Neural cell (in vitro differentiated cells): ENCODE measurements at regions not wholly inside any gene's neighbourhood (a gene's known extent, or its start where the extent isn't known, plus 50 kb on each side); places are given as distances from the start of the nearest gene placed in this dataset.

Experiments
- H2AFZ ChIP-seq: fragments of 200-600, 300-800 bp; sonication (generic), shearing (Covaris generic); 2 replicates; pipeline ENCODE4 v1.6.0; 2014; ENCODE audit warnings: low read depth, mild to moderate bottlenecking, antibody characterized with exemption, low read length, moderate library complexity
- H3F3A ChIP-seq: fragments of 200-600 bp; shearing (Covaris generic); 2 replicates; pipeline ENCODE4 v1.6.1; 2016; ENCODE audit warnings: mild to moderate bottlenecking, moderate library complexity, mixed read lengths, antibody characterized with exemption, low read length; ENCODE audit not compliant: insufficient read depth, poor library complexity, severe bottlenecking
- H3K27ac ChIP-seq: fragments of 200-600, 300-800 bp; sonication (generic), shearing (Covaris generic); 2 replicates; pipeline ENCODE4 v1.5.1; 2014; ENCODE audit warnings: mild to moderate bottlenecking, low read length, moderate library complexity
- H3K27me3 ChIP-seq: fragments of 300-800, 200-600 bp; sonication (generic), shearing (Covaris generic); 2 replicates; pipeline ENCODE4 v1.6.0; 2014; ENCODE audit warnings: mild to moderate bottlenecking, low read depth, low read length, moderate library complexity; ENCODE audit not compliant: insufficient read depth
- H3K36me3 ChIP-seq: fragments of 300-800, 200-600 bp; sonication (generic), shearing (Covaris generic); 2 replicates; pipeline ENCODE4 v1.5.1; 2014; ENCODE audit warnings: mild to moderate bottlenecking, antibody characterized with exemption, low read length, moderate library complexity; ENCODE audit not compliant: insufficient read depth
- H3K4me2 ChIP-seq: fragments of 300-800, 200-600 bp; sonication (generic), shearing (Covaris generic); 2 replicates; pipeline ENCODE4 v1.6.0; 2014; ENCODE audit warnings: mild to moderate bottlenecking, low read length
- H3K4me3 ChIP-seq: fragments of 300-800, 200-600 bp; sonication (generic), shearing (Covaris generic); 2 replicates; pipeline ENCODE4 v1.5.1; 2014; ENCODE audit warnings: mild to moderate bottlenecking, low read length, moderate library complexity
- H3K79me2 ChIP-seq: fragments of 200-600 bp; shearing (Covaris generic); replicated peaks from 2 replicates; pipeline ENCODE4 v1.6.0; 2014; ENCODE audit warnings: mild to moderate bottlenecking, low read length, moderate library complexity; ENCODE audit not compliant: insufficient read depth
- H3K9ac ChIP-seq: fragments of 300-800, 200-600 bp; sonication (generic), shearing (Covaris generic); 2 replicates; pipeline ENCODE4 v1.6.1; 2016; ENCODE audit warnings: mild to moderate bottlenecking, low read length, mixed read lengths
- H3K9me2 ChIP-seq: fragments of 200-600 bp; shearing (Covaris generic); 2 replicates; pipeline ENCODE4 v1.6.1; 2016; ENCODE audit warnings: mild to moderate bottlenecking, low read length, mixed read lengths; ENCODE audit not compliant: insufficient read depth
- H3K9me3 ChIP-seq: fragments of 200-600, 300-800 bp; sonication (generic), shearing (Covaris generic); 2 replicates; pipeline ENCODE4 v1.6.1; 2016; ENCODE audit warnings: mild to moderate bottlenecking, mixed run types, low read length, moderate library complexity, mixed read lengths
- H4K20me1 ChIP-seq: fragments of 200-600 bp; shearing (Covaris generic); 2 replicates; pipeline ENCODE4 v1.6.1; 2016; ENCODE audit warnings: mild to moderate bottlenecking, mixed run types; ENCODE audit not compliant: insufficient read depth
- CTCF ChIP-seq: fragments of 450-650 bp; IDR thresholded peaks from 2 replicates; pipeline ENCODE4 v1.5.1; 2014; ENCODE audit warnings: antibody characterized with exemption, mild to moderate bottlenecking, moderate library complexity; ENCODE audit not compliant: poor library complexity, severe bottlenecking
- EP300 ChIP-seq: fragments of 450-650 bp; conservative IDR thresholded peaks from 2 replicates; pipeline ENCODE4 v1.6.1; 2014; ENCODE audit warnings: antibody characterized with exemption, mild to moderate bottlenecking, moderate library complexity; ENCODE audit not compliant: poor library complexity, severe bottlenecking
- EZH2 ChIP-seq: fragments of 200-600, 300-800 bp; shearing (Covaris generic), sonication (generic); IDR thresholded peaks from 2 replicates; pipeline ENCODE4 v1.6.1; 2014; ENCODE audit warnings: antibody characterized with exemption, low read length, borderline replicate concordance, mild to moderate bottlenecking; ENCODE audit not compliant: insufficient read depth, poor library complexity, severe bottlenecking
- MXI1 ChIP-seq: fragments of 450-650 bp; conservative IDR thresholded peaks from 2 replicates; pipeline ENCODE4 v1.6.1; 2014; ENCODE audit warnings: antibody characterized with exemption, mild to moderate bottlenecking; ENCODE audit not compliant: poor library complexity, severe bottlenecking
- POLR2AphosphoS5 ChIP-seq: IDR thresholded peaks from 2 replicates; pipeline ENCODE4 v1.6.1; 2012
- RAD21 ChIP-seq: fragments of 450-650 bp; conservative IDR thresholded peaks from 2 replicates; pipeline ENCODE4 v1.6.1; 2014; ENCODE audit warnings: antibody characterized with exemption, mild to moderate bottlenecking, moderate library complexity
- REST ChIP-seq: IDR thresholded peaks from 2 replicates; pipeline ENCODE4 v1.6.1; 2012; ENCODE audit warnings: borderline replicate concordance
- SMC3 ChIP-seq: fragments of 450-650 bp; conservative IDR thresholded peaks from 2 replicates; pipeline ENCODE4 v1.6.1; 2014; ENCODE audit warnings: antibody characterized with exemption, mild to moderate bottlenecking, moderate library complexity; ENCODE audit not compliant: poor library complexity
- TAF1 ChIP-seq: IDR thresholded peaks from 2 replicates; pipeline ENCODE4 v1.6.1; 2012; ENCODE audit warnings: low read depth

- no peak overlapping the region for H3K4me2 ChIP-seq
- H3K27me3 ChIP-seq: no peaks in the 10 kb centered on the region
- H3K27ac ChIP-seq: no peak overlapping the region
- no peaks in the 10 kb centered on the region for H3K9me2 ChIP-seq
- no peaks in the 10 kb centered on the region for H3K36me3 ChIP-seq
- H2AFZ ChIP-seq: no peak overlapping the region
- no peak overlapping the region for H3K4me3 ChIP-seq
- no peaks in the 10 kb centered on the region for H4K20me1 ChIP-seq
- no peak overlapping the region for H3K9ac ChIP-seq
- no peaks in the 10 kb centered on the region for H3K9me3 ChIP-seq
- no peaks in the 10 kb centered on the region for H3F3A ChIP-seq
- TF ChIP-seq MXI1 (no peak), EP300 (no peak), EZH2 (no peak), REST (no peak), RAD21 (no peak), TAF1 (no peak), POLR2AphosphoS5 (no peak), SMC3 (no peak), CTCF (no peak)
- H3K79me2 ChIP-seq: no peaks in the 10 kb centered on the region
These were observed 1941.2 kb upstream of the CELF4 start for GRCh38 chr18:39506581-39507330.

- Histone ChIP-seq H3K9ac (no peak overlapping the region), H3K36me3 (no peaks in the 10 kb centered on the region), H3K4me3 (no peak overlapping the region), H2AFZ (no peak overlapping the region), H3K27ac (no peak overlapping the region), H3K9me3 (no peaks in the 10 kb centered on the region), H3K9me2 (no peaks in the 10 kb centered on the region), H3K4me2 (no peak overlapping the region), H3K79me2 (no peaks in the 10 kb centered on the region), H4K20me1 (no peaks in the 10 kb centered on the region), H3F3A (no peaks in the 10 kb centered on the region), H3K27me3 (no peaks in the 10 kb centered on the region)
- TF ChIP-seq RAD21 (no peak), POLR2AphosphoS5 (no peak), EZH2 (no peak), TAF1 (no peak), REST (no peak), MXI1 (no peak)
These were observed 1934.7 kb upstream of the CELF4 start for GRCh38 chr18:39500306-39500705.
